ENCODE measurements at regions not wholly inside any gene's neighbourhood (a gene's known extent, or its start where the extent isn't known, plus 50 kb on each side); places are given as distances from the start of the nearest gene placed in this dataset.

DNA sequence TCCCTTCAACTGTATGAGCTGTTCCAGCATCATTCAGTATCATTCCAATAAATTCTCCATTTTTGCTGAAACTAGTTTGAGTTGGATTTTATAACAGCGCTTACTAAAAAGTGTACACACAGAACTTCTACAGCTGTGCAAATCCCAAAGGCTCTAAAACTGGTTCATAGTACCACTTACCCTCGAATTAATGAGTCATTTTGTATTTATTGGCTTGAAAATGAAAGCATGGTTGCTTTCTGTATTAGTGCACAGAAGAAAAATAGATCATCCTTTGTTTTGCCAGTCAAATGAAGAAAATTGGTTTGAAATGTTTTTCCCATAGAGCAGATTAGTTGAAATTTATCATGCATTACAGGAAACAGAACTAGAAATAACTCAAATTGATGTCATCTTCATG is 268.3 kb upstream of the CPNE8 start:
- TF ChIP-seq, protein P1, sequence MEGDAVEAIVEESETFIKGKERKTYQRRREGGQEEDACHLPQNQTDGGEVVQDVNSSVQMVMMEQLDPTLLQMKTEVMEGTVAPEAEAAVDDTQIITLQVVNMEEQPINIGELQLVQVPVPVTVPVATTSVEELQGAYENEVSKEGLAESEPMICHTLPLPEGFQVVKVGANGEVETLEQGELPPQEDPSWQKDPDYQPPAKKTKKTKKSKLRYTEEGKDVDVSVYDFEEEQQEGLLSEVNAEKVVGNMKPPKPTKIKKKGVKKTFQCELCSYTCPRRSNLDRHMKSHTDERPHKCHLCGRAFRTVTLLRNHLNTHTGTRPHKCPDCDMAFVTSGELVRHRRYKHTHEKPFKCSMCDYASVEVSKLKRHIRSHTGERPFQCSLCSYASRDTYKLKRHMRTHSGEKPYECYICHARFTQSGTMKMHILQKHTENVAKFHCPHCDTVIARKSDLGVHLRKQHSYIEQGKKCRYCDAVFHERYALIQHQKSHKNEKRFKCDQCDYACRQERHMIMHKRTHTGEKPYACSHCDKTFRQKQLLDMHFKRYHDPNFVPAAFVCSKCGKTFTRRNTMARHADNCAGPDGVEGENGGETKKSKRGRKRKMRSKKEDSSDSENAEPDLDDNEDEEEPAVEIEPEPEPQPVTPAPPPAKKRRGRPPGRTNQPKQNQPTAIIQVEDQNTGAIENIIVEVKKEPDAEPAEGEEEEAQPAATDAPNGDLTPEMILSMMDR (IDR thresholded peaks at IDR 0.05; ENCODE audit: poor library complexity, severe bottlenecking), result no peak
- TF ChIP-seq POLR2AphosphoS5 (IDR thresholded peaks at IDR 0.05) (no peak), EP300 (conservative IDR thresholded peaks at IDR 0.05; ENCODE audit: poor library complexity, severe bottlenecking) (no peak), SMC3 (conservative IDR thresholded peaks at IDR 0.05; ENCODE audit: poor library complexity) (no peak)
